Erythroblast (primary cell): ENCODE measurements at regions not wholly inside any gene's neighbourhood (a gene's known extent, or its start where the extent isn't known, plus 50 kb on each side); places are given as distances from the start of the nearest gene placed in this dataset.

Experiments
- GATA1 ChIP-seq: IDR thresholded peaks from 2 replicates; pipeline ENCODE4 v1.6.1; 2011; ENCODE audit warnings: low read depth, mild to moderate bottlenecking, control low read depth, low read length, moderate library complexity
- POLR2A ChIP-seq: IDR thresholded peaks from 2 replicates; pipeline ENCODE4 v1.6.1; 2011; ENCODE audit warnings: mild to moderate bottlenecking, low read length

DNA sequence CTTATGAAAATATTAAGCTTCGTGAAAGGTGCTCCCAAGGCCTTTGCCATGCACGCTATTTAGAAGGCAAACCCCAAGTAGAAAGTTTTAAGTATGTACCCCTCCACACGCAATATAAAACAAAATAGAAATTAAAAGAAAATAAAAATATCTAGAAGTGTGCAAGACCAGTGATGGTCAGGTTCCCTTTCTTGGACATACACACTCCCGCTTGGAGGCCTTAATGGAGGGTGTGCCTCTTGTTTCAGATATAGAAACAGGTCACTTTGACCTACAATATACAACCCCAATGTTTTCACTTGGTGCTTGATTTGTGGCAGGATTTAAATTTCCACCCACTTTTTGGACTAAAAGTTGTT lies 127.4 kb upstream of the STC2 start:
- TF ChIP-seq POLR2A = no peak
- no peak for TF ChIP-seq GATA1
